Ureter (tissue), 1 donor: ENCODE measurements at regions not wholly inside any gene's neighbourhood (a gene's known extent, or its start where the extent isn't known, plus 50 kb on each side); places are given as distances from the start of the nearest gene placed in this dataset.
"Not testable (repeated sequence)": the region's sequence is repeated elsewhere in the genome, so short reads cannot be mapped to it uniquely, and the experiment has no call there.

Experiments
- DNase-seq: peaks from one replicate; pipeline ENCODE4 v3.0.0-alpha.2; 2020; ENCODE audit warnings: low spot score
- donor health status: DM: yes; HTN: yes; CAD: no.

- no peak for DNase-seq
These were observed 392.1 kb upstream of the SALL1 start for GRCh38 chr16:51542981-51543815.

DNA sequence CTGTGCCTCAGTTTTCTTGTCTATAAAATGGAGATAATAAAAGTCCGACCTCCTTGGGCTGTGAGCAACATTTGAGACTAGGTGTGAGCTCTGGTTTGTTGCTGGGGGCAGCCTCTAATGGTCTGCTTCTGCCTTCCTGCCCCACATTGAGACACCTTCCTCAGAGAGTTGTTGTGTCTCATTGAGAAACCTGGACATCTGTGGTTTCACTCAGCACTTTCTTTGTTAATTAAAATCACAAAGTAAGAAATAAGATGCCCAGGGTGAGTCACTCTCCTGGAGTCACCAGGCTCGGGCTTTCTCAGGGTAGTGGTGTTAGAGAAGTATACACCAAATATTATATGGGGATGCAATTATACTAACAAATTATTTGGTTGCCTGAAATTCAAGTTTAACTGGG is 389.2 kb upstream of the SALL1 start:
- DNase-seq = no peak

DNA sequence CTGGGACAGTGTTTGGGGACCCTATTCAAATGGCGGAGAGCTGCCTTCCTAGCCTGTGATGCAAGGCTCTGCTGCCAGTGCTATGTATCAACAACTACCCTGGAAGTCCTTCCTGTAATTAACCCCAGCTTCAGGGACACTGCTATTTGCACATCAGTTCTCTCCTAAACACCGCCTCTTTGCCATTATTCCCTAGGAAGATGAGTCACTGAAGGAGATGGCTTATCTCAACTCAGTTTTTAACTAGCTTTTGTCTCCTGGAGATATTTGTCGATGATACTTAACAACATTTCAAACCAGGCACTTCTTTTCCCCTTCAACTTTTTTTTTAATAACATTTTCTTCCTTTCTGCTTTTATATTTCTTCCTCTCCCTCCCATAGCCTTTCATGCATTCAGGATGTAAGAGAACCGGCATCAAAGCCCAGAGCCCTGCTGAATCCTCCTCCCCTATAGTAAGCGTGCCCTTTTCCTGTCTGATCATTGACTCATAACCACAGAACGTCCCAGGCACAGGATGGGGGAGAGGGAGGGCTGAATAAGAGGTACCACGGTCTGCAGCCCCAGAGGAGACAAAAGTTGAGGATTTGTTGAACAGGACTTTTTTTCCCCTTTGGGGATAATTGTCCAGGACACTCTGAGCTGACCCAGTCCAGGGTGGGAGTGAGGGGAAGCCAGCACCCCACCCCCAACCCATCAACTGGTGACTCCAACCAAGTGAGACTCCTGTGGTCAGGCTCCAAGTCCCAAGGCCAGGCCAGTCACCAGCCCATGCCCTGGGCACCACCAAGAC is 387.8 kb upstream of the SALL1 start:
- no peak for DNase-seq

GRCh38 chr16:51535591-51535990 is 384.5 kb upstream of the SALL1 start:
- DNase-seq = no peak

- no peak for DNase-seq
These were observed 381.5 kb upstream of the SALL1 start for GRCh38 chr16:51532551-51532950.

GRCh38 chr16:51531271-51531670 is 380.2 kb upstream of the SALL1 start:
- DNase-seq = no peak

DNA sequence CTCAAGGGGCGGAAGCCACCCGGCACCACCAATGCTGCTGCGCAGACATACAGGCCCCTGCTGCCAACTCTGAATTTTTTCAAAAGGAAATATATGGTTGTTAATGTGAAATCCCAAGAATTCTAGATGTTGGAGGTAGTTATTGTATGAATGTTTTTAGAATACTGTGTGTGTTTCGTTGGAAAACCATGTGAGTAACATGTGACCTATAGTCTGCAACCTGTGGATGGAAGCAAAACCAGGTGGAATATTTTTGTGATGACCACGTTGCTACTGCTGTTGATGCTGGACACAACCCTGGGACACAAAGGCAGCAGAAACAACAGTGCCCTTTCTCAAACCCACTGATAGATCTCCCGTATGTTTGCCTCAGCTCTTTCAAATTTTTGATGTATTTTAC is 376.3 kb upstream of the SALL1 start:
- DNase-seq = no peak

DNA sequence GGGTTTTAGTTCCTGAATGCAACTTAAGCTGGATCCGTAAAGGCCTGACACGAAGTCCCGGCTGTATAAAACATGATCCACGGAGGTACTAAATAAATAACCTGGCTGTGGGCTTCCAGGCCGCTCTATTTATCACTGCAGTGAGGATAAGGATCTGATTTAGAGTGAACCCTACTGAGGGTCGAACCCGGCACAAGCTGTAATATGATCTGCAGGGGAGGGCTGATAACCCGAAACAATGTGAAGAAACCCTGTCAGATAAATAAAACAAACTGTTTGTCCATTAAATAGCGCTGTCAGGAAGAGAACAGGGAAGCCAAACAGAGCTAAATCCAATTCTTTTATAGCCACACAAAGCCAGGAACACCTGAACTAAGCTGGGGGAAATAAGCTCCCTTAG is 375.6 kb upstream of the SALL1 start:
- no peak for DNase-seq

DNA sequence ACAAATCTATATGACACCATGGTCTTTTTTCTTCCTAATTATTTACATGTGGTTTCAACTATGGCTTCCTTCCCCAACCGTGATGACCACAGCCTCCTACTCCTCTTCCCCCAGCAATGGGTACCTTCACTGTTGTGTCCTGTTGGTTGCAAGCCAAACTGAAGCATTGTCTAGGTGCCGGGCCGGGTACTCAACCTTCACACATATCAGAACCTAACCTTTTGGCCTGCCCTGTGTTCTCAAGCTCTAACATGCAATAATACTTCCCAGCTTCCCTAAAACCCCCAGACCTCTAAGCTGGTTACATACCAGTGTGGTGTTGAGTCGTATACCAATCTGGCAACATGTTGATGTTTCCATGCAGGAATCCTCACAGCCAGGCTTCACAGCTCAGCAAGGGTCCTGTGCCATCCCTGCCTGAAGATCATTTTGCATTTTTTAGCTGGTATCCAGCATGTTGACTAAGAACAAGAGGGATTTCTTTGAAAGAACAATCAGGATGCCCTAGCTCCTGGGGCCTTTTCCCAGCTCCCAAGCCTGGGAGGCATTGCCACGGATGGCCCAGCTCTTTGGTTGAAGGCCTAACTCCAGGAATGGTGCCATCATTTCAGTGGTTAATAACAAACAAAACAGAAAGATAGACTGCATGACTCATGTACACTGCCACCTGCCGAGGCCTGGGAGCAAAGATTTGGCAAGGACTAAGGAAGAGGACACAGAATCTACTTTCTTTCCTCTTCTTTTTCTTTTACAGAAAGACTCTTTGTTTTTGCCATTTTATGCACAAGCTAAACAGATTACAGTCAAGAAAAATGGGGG is 373.7 kb upstream of the SALL1 start:
- DNase-seq = no peak

DNA sequence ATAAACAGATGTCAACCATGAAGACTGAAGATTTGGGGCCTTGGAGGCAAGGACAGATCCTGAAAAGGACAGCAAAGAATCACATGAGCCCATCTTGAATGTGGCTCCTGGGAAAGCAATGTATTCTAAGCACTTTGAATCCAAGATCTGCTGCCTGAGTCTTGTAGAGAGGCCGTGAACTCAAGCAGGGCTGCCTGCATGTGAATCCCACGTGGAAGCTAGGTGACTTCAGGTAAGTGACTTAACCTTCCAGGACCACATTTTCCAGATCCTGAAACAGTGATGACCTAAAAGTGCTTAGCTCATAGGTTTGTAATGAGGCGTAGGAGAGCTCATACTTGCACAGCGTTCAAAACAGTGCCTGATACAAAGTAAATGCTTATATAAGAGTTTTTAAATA is 373.0 kb upstream of the SALL1 start:
- no peak for DNase-seq

GRCh38 chr16:51523400-51523799 is 372.3 kb upstream of the SALL1 start:
- DNase-seq = no peak

DNA sequence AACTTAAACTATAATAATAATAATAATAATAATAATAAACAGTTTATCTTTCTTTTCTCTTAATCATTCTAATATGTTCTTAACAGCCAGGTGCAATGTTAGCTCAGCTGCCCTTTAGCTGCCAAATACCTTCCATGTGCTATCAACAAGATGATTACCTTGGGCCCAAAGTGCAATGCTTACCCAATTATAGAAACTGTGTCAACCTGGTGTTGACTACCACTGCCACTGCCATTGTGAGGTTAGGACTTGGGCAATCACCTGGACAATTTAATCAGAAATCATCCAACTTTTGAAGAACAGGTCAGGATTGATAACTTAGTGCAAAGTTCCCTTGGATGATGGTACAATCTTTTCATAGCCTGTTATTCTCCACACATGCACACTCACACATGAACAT is 371.8 kb upstream of the SALL1 start:
- DNase-seq = no peak

- DNase-seq = not testable (repeated sequence)
These were observed 365.9 kb upstream of the SALL1 start for GRCh38 chr16:51516960-51517359.

GRCh38 chr16:51510416-51510815 is 359.3 kb upstream of the SALL1 start:
- no peak for DNase-seq

- no peak for DNase-seq
These were observed 358.3 kb upstream of the SALL1 start for GRCh38 chr16:51509336-51509735.

GRCh38 chr16:51508490-51509212 is 357.6 kb upstream of the SALL1 start:
- no peak for DNase-seq

GRCh38 chr16:51507286-51507685 is 356.2 kb upstream of the SALL1 start:
- DNase-seq = no peak

GRCh38 chr16:51500306-51500705 is 349.2 kb upstream of the SALL1 start:
- no peak for DNase-seq

- DNase-seq = no peak
These were observed 346.6 kb upstream of the SALL1 start for GRCh38 chr16:51497541-51498211.

- DNase-seq = no peak
These were observed 339.8 kb upstream of the SALL1 start for GRCh38 chr16:51490866-51491265.

DNA sequence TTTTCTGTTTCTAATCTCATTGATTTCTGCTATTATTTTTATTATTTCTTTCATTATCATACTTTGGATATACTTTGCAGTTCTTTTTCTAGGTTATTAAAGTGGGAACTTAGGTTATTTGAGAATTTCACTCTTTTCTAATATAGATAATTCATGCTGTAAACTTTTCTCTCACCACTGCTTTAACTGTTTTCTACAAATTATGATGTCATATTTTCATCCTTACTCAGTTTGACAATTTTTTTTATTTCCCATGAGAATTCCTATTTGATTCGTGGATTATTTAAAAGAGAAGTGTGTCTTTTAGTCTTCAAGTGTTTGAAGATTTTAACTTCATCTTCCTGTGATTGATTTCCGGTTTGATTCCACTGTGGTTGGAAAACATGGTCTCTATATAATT is 336.8 kb upstream of the SALL1 start:
- DNase-seq = no peak
